Lung (tissue), 11 donors: ENCODE measurements at regions not wholly inside any gene's neighbourhood (a gene's known extent, or its start where the extent isn't known, plus 50 kb on each side); places are given as distances from the start of the nearest gene placed in this dataset.

Source experiments
- ATAC-seq: fragments of 200-7000 bp; cut with Tn5 transposase; one replicate; pipeline ENCODE4 v1.9.1; 2020; ENCODE audit warnings: moderate number of reproducible peaks; ENCODE audit not compliant: insufficient read depth, low FRiP score
- DNase-seq, 3 donors: peaks; one replicate each; pipeline ENCODE4 v3.0.0-alpha.2; 2013 to 2017
- H3K27ac ChIP-seq, 2 donors: one replicate each; pipeline ENCODE4 v1.5.1; 2013; ENCODE audit warnings: mild to moderate bottlenecking in 2 of 2, moderate library complexity in 2 of 2, control low read depth in 1 of 2, inconsistent platforms in 1 of 2, low read depth in 1 of 2, low read length in 1 of 2
- H3K27me3 ChIP-seq, 3 donors: one replicate each; pipeline ENCODE4 v1.5.1; 2013; ENCODE audit warnings: low read length in 2 of 3; ENCODE audit not compliant: control insufficient read depth in 3 of 3, insufficient read depth in 3 of 3
- H3K36me3 ChIP-seq, 4 donors: one replicate each; pipeline ENCODE4 v1.5.1; 2013; ENCODE audit warnings: low read length in 4 of 4, mild to moderate bottlenecking in 1 of 4, moderate library complexity in 1 of 4; ENCODE audit not compliant: control insufficient read depth in 4 of 4, insufficient read depth in 4 of 4
- H3K4me1 ChIP-seq, 5 donors: one replicate each; pipeline ENCODE4 v1.5.1; 2013; ENCODE audit warnings: low read length in 5 of 5, mild to moderate bottlenecking in 2 of 5, moderate library complexity in 1 of 5; ENCODE audit not compliant: control insufficient read depth in 5 of 5, insufficient read depth in 5 of 5
- H3K4me3 ChIP-seq: one replicate; pipeline ENCODE4 v1.5.1; 2013; ENCODE audit warnings: mild to moderate bottlenecking, control low read depth, moderate library complexity
- H3K9ac ChIP-seq, 2 donors: one replicate each; pipeline ENCODE4 v1.5.1; 2013; ENCODE audit warnings: low read length in 2 of 2, control low read depth in 1 of 2; ENCODE audit not compliant: insufficient read depth in 1 of 2
- H3K9me3 ChIP-seq, 4 donors: one replicate each; pipeline ENCODE4 v1.5.1; 2013; ENCODE audit warnings: low read length in 3 of 4, mild to moderate bottlenecking in 1 of 4, moderate library complexity in 1 of 4; ENCODE audit not compliant: control insufficient read depth in 4 of 4, insufficient read depth in 3 of 4
- CTCF ChIP-seq: IDR thresholded peaks from 2 replicates; pipeline ENCODE4 v1.5.1; 2012; ENCODE audit warnings: mild to moderate bottlenecking; ENCODE audit errors: control extremely low read depth, extremely low read depth
- WGBS, 2 donors: extraction: QIAGEN DNeasy Blood & Tissue Kit; methylation state at CpG; one replicate each; pipeline ENCODE4 v1.1.7; 2013; 5-methylcytosine and 5-hydroxymethylcytosine counted together
- donor health status: control.
- donor health status: control.
- donor health status: Bipolar disorder and iron deficiency.
- donor health status: healthy.
- donor health status: DM: yes; HTN: yes; CAD: no.

- H3K27me3 ChIP-seq = no peaks in the 10 kb centered on the region
- no peaks in the 10 kb centered on the region for H3K9me3 ChIP-seq
- ATAC-seq (no peak), DNase-seq (peak in 1 of 3 donors; percentile 47)
- no peak overlapping the region for H3K9ac ChIP-seq
- no peak for TF ChIP-seq CTCF
- no peak overlapping the region for H3K27ac ChIP-seq
- 59 to 63% methylated on average over 3 of the region's 3 CpGs for WGBS, 2 donors
- H3K36me3 ChIP-seq = no peaks in the 10 kb centered on the region
- H3K4me1 ChIP-seq = no peaks in the 10 kb centered on the region
- H3K4me3 ChIP-seq = no peak overlapping the region
Observed at GRCh38 chr2:126571403-126571802, 84.6 kb upstream of the GYPC start.

- DNase-seq (peak in 1 of 3 donors; percentile 14), ATAC-seq (no peak)
- no peaks in the 10 kb centered on the region for H3K27me3 ChIP-seq
- H3K27ac ChIP-seq = no peak overlapping the region
- H3K4me3 ChIP-seq = no peak overlapping the region
- no peak overlapping the region for H3K9ac ChIP-seq
- no peak for TF ChIP-seq CTCF
- 72 to 74% methylated on average over 1 of the region's 1 CpG for WGBS, 2 donors
- H3K36me3 ChIP-seq = no peaks in the 10 kb centered on the region
- no peaks in the 10 kb centered on the region for H3K9me3 ChIP-seq
- no peaks in the 10 kb centered on the region for H3K4me1 ChIP-seq
Observed at GRCh38 chr2:126575631-126576030, 80.3 kb upstream of the GYPC start.

- Histone ChIP-seq H3K4me1 (no peaks in the 10 kb centered on the region), H3K9me3 (peaks cover 0 to 2% (median 0%) of the 10 kb centered on the region in 4 donors), H3K9ac (no peak overlapping the region), H3K36me3 (no peaks in the 10 kb centered on the region), H3K4me3 (no peak overlapping the region), H3K27ac (no peak overlapping the region), H3K27me3 (no peaks in the 10 kb centered on the region)
- ATAC-seq (no peak), DNase-seq (no peak)
- TF ChIP-seq CTCF = no peak
- 92 to 95% methylated on average over 9 of the region's 9 CpGs for WGBS, 2 donors
Observed at GRCh38 chr2:126579868-126580267, 76.1 kb upstream of the GYPC start.

GRCh38 chr2:126586317-126586716 is 69.6 kb upstream of the GYPC start:
- DNase-seq = peak in 2 of 3 donors; percentile 11 to 44
- no peak overlapping the region for H3K4me3 ChIP-seq
- WGBS, 2 donors = 63 to 87% methylated on average over 8 of the region's 8 CpGs
- peaks cover 0 to 4% (median 0%) of the 10 kb centered on the region in 4 donors for H3K9me3 ChIP-seq
- no peak overlapping the region for H3K9ac ChIP-seq
- no peak for TF ChIP-seq CTCF
- H3K4me1 ChIP-seq = peaks cover 0 to 2% (median 0%) of the 10 kb centered on the region in 5 donors
- ATAC-seq = no peak
- H3K27me3 ChIP-seq = no peaks in the 10 kb centered on the region
- no peaks in the 10 kb centered on the region for H3K36me3 ChIP-seq
- H3K27ac ChIP-seq = no peak overlapping the region
